ENCODE measurements at regions not wholly inside any gene's neighbourhood (a gene's known extent, or its start where the extent isn't known, plus 50 kb on each side); places are given as distances from the start of the nearest gene placed in this dataset.

DNA sequence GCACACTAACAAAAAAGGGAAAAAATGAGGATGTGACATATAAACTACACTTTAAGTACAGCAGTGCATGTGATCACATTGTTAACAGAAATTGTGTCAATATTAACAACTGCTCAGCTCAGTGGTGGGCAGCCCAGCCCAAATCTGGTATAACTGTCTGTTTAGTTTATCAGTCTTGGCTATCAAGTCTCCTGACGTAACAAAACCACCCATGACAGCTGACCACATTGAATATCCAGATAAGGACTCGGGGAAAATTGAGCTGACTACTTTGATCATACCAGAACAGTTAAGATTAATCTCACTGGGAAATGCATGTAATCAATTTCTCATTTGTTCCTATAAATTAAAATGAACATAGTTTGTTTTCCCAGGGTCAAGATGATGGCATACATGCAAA is 396.6 kb downstream of the SNAPC1 start:
- Histone ChIP-seq H3K27me3 (replicated peaks; ENCODE audit: control insufficient read depth, insufficient read depth, low read length) (no peaks in the 10 kb centered on the region), H3K4me3 (ENCODE audit: low read depth, low read length) (no peak overlapping the region), H3K9me3 (no peaks in the 10 kb centered on the region), H3K36me3 (ENCODE audit: control insufficient read depth, insufficient read depth, low read length) (no peaks in the 10 kb centered on the region), H3K4me1 (no peaks in the 10 kb centered on the region)
- Mint-ChIP-seq H3K27me3 (ENCODE audit: insufficient read depth, unreplicated experiment) (peaks cover 12% of the 10 kb centered on the region), H3K27ac (ENCODE audit: unreplicated experiment) (no peak overlapping the region), H3K36me3 (ENCODE audit: insufficient read depth, unreplicated experiment) (no peaks in the 10 kb centered on the region), H3K4me3 (ENCODE audit: unreplicated experiment) (no peak overlapping the region), H3K4me1 (ENCODE audit: low read depth, unreplicated experiment) (no peaks in the 10 kb centered on the region), H3K9me3 (ENCODE audit: unreplicated experiment) (no peaks in the 10 kb centered on the region)
- POLR2A ChIA-PET, result no interaction called here
- TF ChIP-seq, protein P1, sequence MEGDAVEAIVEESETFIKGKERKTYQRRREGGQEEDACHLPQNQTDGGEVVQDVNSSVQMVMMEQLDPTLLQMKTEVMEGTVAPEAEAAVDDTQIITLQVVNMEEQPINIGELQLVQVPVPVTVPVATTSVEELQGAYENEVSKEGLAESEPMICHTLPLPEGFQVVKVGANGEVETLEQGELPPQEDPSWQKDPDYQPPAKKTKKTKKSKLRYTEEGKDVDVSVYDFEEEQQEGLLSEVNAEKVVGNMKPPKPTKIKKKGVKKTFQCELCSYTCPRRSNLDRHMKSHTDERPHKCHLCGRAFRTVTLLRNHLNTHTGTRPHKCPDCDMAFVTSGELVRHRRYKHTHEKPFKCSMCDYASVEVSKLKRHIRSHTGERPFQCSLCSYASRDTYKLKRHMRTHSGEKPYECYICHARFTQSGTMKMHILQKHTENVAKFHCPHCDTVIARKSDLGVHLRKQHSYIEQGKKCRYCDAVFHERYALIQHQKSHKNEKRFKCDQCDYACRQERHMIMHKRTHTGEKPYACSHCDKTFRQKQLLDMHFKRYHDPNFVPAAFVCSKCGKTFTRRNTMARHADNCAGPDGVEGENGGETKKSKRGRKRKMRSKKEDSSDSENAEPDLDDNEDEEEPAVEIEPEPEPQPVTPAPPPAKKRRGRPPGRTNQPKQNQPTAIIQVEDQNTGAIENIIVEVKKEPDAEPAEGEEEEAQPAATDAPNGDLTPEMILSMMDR (IDR thresholded peaks at IDR 0.05; ENCODE audit: insufficient read depth in 1 of 2, low read depth in 1 of 2, low read length in 1 of 2, severe bottlenecking in 1 of 2, unreplicated experiment in 1 of 2), result no peak
- CTCF ChIA-PET, result no interaction called here
- BruUV-seq (replicated peaks), result no TSS peak
- intact Hi-C loops (cut with micrococcal nuclease; ENCODE audit: unreplicated experiment), result no loop called here
- no peak for DNase-seq

DNA sequence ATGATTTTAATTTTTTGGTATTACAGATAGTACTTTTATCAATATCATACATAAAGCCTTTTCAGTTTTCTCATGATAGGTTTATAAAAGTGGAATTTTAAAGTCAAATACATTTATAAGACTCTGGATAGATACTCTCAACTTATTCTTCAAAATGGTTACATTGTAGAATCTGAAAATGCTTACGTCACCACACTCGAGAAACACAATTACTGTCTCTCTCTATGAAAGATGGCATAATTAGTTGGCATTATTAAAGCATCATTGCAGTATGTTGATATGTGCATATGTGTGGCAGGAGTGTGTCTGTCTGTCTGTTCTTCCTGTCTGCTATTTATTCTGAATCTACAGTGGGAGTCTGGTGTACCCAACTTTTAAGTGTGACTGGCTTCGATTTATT is 397.1 kb downstream of the SNAPC1 start:
- Histone ChIP-seq H3K4me3 (ENCODE audit: low read depth, low read length) (no peak overlapping the region), H3K27me3 (replicated peaks; ENCODE audit: control insufficient read depth, insufficient read depth, low read length) (no peaks in the 10 kb centered on the region), H3K4me1 (no peaks in the 10 kb centered on the region), H3K36me3 (ENCODE audit: control insufficient read depth, insufficient read depth, low read length) (no peaks in the 10 kb centered on the region), H3K9me3 (no peaks in the 10 kb centered on the region)
- POLR2A ChIA-PET, result no interaction called here
- TF ChIP-seq, protein P1 (IDR thresholded peaks at IDR 0.05; ENCODE audit: insufficient read depth in 1 of 2, low read depth in 1 of 2, low read length in 1 of 2, severe bottlenecking in 1 of 2, unreplicated experiment in 1 of 2), result no peak
- Mint-ChIP-seq H3K4me3 (ENCODE audit: unreplicated experiment) (no peak overlapping the region), H3K27me3 (ENCODE audit: insufficient read depth, unreplicated experiment) (peaks cover 12% of the 10 kb centered on the region), H3K27ac (ENCODE audit: unreplicated experiment) (no peak overlapping the region), H3K4me1 (ENCODE audit: low read depth, unreplicated experiment) (no peaks in the 10 kb centered on the region), H3K9me3 (ENCODE audit: unreplicated experiment) (no peaks in the 10 kb centered on the region), H3K36me3 (ENCODE audit: insufficient read depth, unreplicated experiment) (no peaks in the 10 kb centered on the region)
- CTCF ChIA-PET, result no interaction called here
- DNase-seq, result no peak
- BruUV-seq (replicated peaks), result no TSS peak
- intact Hi-C loops (cut with micrococcal nuclease; ENCODE audit: unreplicated experiment), result no loop called here

- Mint-ChIP-seq H3K4me3 (ENCODE audit: unreplicated experiment) (no peak overlapping the region), H3K36me3 (ENCODE audit: insufficient read depth, unreplicated experiment) (no peaks in the 10 kb centered on the region), H3K27ac (ENCODE audit: unreplicated experiment) (no peak overlapping the region), H3K4me1 (ENCODE audit: low read depth, unreplicated experiment) (no peaks in the 10 kb centered on the region), H3K27me3 (ENCODE audit: insufficient read depth, unreplicated experiment) (peaks cover 14% of the 10 kb centered on the region), H3K9me3 (ENCODE audit: unreplicated experiment) (no peaks in the 10 kb centered on the region)
- POLR2A ChIA-PET, result no interaction called here
- no peaks in the 10 kb centered on the region for H3K4me1 ChIP-seq
- TF ChIP-seq, protein P1 (IDR thresholded peaks at IDR 0.05; ENCODE audit: insufficient read depth in 1 of 2, low read depth in 1 of 2, low read length in 1 of 2, severe bottlenecking in 1 of 2, unreplicated experiment in 1 of 2), result peak; percentile 68 to 80
- DNase-seq, result peak in 1 of 2 experiments; percentile 48
- intact Hi-C loops (cut with micrococcal nuclease; ENCODE audit: unreplicated experiment), result loop anchor here (1.0 to 2.0 kb wide), 4 partner anchors 877 to 1145 kb away; no protein-coding TSS in a partner anchor
- no TSS peak for BruUV-seq (replicated peaks)
- CTCF ChIA-PET, result interaction anchor here (0.6 kb wide), 1 partner anchor 966 kb away, joined by 3 read pairs; no protein-coding TSS in a partner anchor
- no peaks in the 10 kb centered on the region for H3K36me3 ChIP-seq (ENCODE audit: control insufficient read depth, insufficient read depth, low read length)
- no peaks in the 10 kb centered on the region for H3K9me3 ChIP-seq
- no peaks in the 10 kb centered on the region for H3K27me3 ChIP-seq (replicated peaks; ENCODE audit: control insufficient read depth, insufficient read depth, low read length)
- no peak overlapping the region for H3K4me3 ChIP-seq (ENCODE audit: low read depth, low read length)
Observed at GRCh38 chr14:62162998-62163589, 400.9 kb downstream of the SNAPC1 start.
